GM12892 (cell line): ENCODE measurements at regions not wholly inside any gene's neighbourhood (a gene's known extent, or its start where the extent isn't known, plus 50 kb on each side); places are given as distances from the start of the nearest gene placed in this dataset.

Experiments
- DNase-seq: peaks from one replicate; pipeline ENCODE4 v3.0.0; 2011; ENCODE audit not compliant: insufficient read length
- FAIRE-seq: peaks from 2 replicates; lab custom pipeline; 2011; peaks lifted over from hg19 to GRCh38; lab: Jason Lieb, UNC
- POLR2A ChIP-seq: IDR thresholded peaks from 2 replicates; pipeline ENCODE4 v1.6.1; 2011; ENCODE audit warnings: low read depth, low read length, control low read depth
- POLR2AphosphoS5 ChIP-seq: IDR thresholded peaks from 2 replicates; pipeline ENCODE4 v1.6.1; 2011; ENCODE audit warnings: low read depth, low read length, control low read depth
- TAF1 ChIP-seq: IDR thresholded peaks from 2 replicates; pipeline ENCODE4 v1.6.1; 2011; ENCODE audit warnings: low read depth, mild to moderate bottlenecking, control low read depth, low read length, borderline replicate concordance

GRCh38 chr16:72493716-72494415, 321.9 kb upstream of the PMFBP1 start:
- DNase-seq: no peak
- FAIRE-seq: peak; percentile 42
- TF ChIP-seq POLR2AphosphoS5: no peak
- TF ChIP-seq POLR2A: no peak
- TF ChIP-seq TAF1: no peak

- TF ChIP-seq TAF1: no peak
- TF ChIP-seq POLR2AphosphoS5: no peak
- no peak for TF ChIP-seq POLR2A
- FAIRE-seq: no peak
- DNase-seq: no peak
Observed at GRCh38 chr16:72487283-72487682, 315.3 kb upstream of the PMFBP1 start.

- TF ChIP-seq TAF1: no peak
- no peak for TF ChIP-seq POLR2A
- TF ChIP-seq POLR2AphosphoS5: no peak
- DNase-seq: no peak
- FAIRE-seq: peak; percentile 56
Observed at GRCh38 chr16:72482695-72483094, 310.7 kb upstream of the PMFBP1 start.

- DNase-seq: no peak
- no peak for FAIRE-seq
- no peak for TF ChIP-seq POLR2AphosphoS5
- no peak for TF ChIP-seq TAF1
- TF ChIP-seq POLR2A: no peak
Observed at GRCh38 chr16:72481419-72481818, 309.5 kb upstream of the PMFBP1 start.

- no peak for TF ChIP-seq TAF1
- TF ChIP-seq POLR2AphosphoS5: no peak
- TF ChIP-seq POLR2A: no peak
- DNase-seq (no peak), FAIRE-seq (peak; percentile 5)
Observed at GRCh38 chr16:72480911-72481310, 309.0 kb upstream of the PMFBP1 start.

- FAIRE-seq: no peak
- no peak for DNase-seq
- no peak for TF ChIP-seq TAF1
- no peak for TF ChIP-seq POLR2A
- TF ChIP-seq POLR2AphosphoS5: no peak
Observed at GRCh38 chr16:72475688-72476087, 303.7 kb upstream of the PMFBP1 start.

- no peak for FAIRE-seq
- DNase-seq: no peak
- TF ChIP-seq TAF1 (no peak), POLR2A (no peak), POLR2AphosphoS5 (no peak)
Observed at GRCh38 chr16:72474501-72475123, 302.7 kb upstream of the PMFBP1 start.

GRCh38 chr16:72473631-72474030, 301.7 kb upstream of the PMFBP1 start:
- no peak for DNase-seq
- TF ChIP-seq POLR2AphosphoS5: no peak
- no peak for TF ChIP-seq POLR2A
- FAIRE-seq: no peak

- peak; percentile 14 for FAIRE-seq
- TF ChIP-seq POLR2A (no peak), POLR2AphosphoS5 (no peak), TAF1 (no peak)
Observed at GRCh38 chr16:72471317-72471924, 299.5 kb upstream of the PMFBP1 start.

GRCh38 chr16:72470541-72470940, 298.6 kb upstream of the PMFBP1 start:
- no peak for FAIRE-seq
- no peak for TF ChIP-seq TAF1
- no peak for TF ChIP-seq POLR2AphosphoS5
- no peak for TF ChIP-seq POLR2A
- no peak for DNase-seq

More at GRCh38 chr16:72471317-72471924, 299.5 kb upstream of the PMFBP1 start:
- DNase-seq: no peak

- no peak for FAIRE-seq
- no peak for DNase-seq
Observed at GRCh38 chr16:72469932-72470331, 298.0 kb upstream of the PMFBP1 start.

GRCh38 chr16:72468582-72468981, 296.6 kb upstream of the PMFBP1 start:
- DNase-seq (no peak), FAIRE-seq (no peak)
- no peak for TF ChIP-seq TAF1
- no peak for TF ChIP-seq POLR2A
- no peak for TF ChIP-seq POLR2AphosphoS5

More at GRCh38 chr16:72469932-72470331, 298.0 kb upstream of the PMFBP1 start:
- no peak for TF ChIP-seq POLR2AphosphoS5
